ENCODE measurements at regions not wholly inside any gene's neighbourhood (a gene's known extent, or its start where the extent isn't known, plus 50 kb on each side); places are given as distances from the start of the nearest gene placed in this dataset.

DNA sequence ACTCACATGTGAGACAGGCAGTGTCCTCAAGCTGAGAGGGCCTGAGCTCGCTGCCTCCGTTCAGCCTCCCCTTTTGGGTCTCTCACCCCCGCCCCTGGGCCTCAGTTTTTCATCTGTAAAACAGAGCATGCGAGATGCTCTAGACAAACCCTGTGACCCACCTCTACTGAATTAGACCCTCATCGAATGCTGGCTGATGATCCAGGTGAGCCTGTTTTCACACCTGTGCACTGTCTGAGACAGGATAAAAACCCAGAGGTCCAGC lies 102.1 kb downstream of the PDGFA start:
- in situ Hi-C loops (cut with HindIII; ENCODE audit: low pct_ligation_motif_present, low sequenced_read_pairs), result no loop called here
- H3K4me3 ChIP-seq (ENCODE audit: low read depth, low read length), result no peak overlapping the region
- DNase-seq, result no peak
- no peak overlapping the region for H3K27ac ChIP-seq
- no peaks in the 10 kb centered on the region for H3K27me3 ChIP-seq (replicated peaks)
- TF ChIP-seq, protein P1, sequence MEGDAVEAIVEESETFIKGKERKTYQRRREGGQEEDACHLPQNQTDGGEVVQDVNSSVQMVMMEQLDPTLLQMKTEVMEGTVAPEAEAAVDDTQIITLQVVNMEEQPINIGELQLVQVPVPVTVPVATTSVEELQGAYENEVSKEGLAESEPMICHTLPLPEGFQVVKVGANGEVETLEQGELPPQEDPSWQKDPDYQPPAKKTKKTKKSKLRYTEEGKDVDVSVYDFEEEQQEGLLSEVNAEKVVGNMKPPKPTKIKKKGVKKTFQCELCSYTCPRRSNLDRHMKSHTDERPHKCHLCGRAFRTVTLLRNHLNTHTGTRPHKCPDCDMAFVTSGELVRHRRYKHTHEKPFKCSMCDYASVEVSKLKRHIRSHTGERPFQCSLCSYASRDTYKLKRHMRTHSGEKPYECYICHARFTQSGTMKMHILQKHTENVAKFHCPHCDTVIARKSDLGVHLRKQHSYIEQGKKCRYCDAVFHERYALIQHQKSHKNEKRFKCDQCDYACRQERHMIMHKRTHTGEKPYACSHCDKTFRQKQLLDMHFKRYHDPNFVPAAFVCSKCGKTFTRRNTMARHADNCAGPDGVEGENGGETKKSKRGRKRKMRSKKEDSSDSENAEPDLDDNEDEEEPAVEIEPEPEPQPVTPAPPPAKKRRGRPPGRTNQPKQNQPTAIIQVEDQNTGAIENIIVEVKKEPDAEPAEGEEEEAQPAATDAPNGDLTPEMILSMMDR (IDR thresholded peaks at IDR 0.05; ENCODE audit: low read depth, low read length, missing control alignments), result no peak
- no peaks in the 10 kb centered on the region for H3K36me3 ChIP-seq (replicated peaks)

DNA sequence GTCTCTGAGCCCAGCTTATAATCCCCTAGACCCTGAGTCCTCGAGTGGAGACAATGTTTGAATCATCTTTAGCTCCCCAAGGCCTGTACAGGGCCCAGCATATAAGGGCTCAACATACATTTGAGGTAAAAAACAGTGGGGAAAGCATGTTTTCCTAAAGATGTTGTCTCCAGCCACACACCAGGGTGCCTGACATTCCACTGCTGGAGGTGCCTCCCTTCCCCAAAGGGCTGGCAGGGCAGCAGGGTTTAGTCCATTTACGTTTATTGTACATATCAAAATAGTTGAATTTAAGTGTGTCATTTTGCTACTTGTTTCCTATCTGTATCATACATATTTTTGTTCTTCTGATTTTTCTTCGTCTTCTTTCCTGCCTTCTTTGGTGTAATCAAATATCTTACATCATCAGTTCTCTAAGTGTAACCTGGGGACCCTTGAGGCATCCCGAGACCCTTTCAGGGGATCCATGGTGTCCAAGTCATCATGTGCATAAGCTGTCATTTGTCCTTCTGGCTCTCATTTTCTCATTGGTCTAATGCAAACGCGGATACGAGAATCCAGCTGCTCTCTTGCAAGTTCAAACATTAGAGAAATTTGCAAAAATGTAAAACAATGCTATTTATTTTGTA lies 101.6 kb downstream of the PDGFA start:
- Histone ChIP-seq H3K36me3 (replicated peaks) (no peaks in the 10 kb centered on the region), H3K4me3 (ENCODE audit: low read depth, low read length) (no peak overlapping the region), H3K27ac (no peak overlapping the region), H3K27me3 (replicated peaks) (no peaks in the 10 kb centered on the region)
- in situ Hi-C loops (cut with HindIII; ENCODE audit: low pct_ligation_motif_present, low sequenced_read_pairs), result no loop called here
- TF ChIP-seq, protein P1 (IDR thresholded peaks at IDR 0.05; ENCODE audit: low read depth, low read length, missing control alignments), result no peak
- no peak for DNase-seq

DNA sequence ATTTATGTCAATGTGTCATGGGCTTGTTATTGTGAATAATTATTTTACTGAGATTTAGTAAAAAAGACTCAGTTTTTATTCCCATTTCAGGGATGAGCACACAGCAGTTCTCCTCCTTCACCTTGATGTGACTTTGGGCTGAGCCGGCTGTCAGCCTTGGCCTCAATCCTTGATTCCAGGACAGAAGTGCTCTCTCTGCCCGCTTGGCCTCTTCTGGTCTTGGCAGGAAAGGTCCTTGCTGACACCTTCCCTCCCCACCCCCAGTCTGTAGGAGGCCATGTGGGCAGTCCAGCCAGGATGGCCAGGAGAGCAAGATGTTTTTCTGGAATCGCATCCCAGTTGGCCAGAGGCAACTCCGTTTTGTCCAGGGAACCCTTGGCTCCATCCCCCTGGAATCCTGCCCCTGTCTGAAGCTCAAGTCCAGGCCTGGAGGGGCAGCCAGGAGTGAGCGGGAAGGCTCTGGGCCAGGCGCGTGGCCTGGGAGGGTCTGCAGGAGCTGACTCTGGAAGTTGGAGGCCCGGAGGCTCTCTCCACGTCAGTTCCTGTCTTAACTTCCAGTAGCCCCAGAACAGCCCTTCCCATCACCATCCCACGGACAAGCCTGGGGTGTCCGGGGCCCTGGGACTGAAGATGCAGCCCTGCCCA lies 100.9 kb downstream of the PDGFA start:
- H3K4me3 ChIP-seq (ENCODE audit: low read depth, low read length), result no peak overlapping the region
- no peak overlapping the region for H3K27ac ChIP-seq
- no peak for DNase-seq
- in situ Hi-C loops (cut with HindIII; ENCODE audit: low pct_ligation_motif_present, low sequenced_read_pairs), result no loop called here
- no peaks in the 10 kb centered on the region for H3K36me3 ChIP-seq (replicated peaks)
- TF ChIP-seq, protein P1 (IDR thresholded peaks at IDR 0.05; ENCODE audit: low read depth, low read length, missing control alignments), result no peak
- H3K27me3 ChIP-seq (replicated peaks), result no peaks in the 10 kb centered on the region

DNA sequence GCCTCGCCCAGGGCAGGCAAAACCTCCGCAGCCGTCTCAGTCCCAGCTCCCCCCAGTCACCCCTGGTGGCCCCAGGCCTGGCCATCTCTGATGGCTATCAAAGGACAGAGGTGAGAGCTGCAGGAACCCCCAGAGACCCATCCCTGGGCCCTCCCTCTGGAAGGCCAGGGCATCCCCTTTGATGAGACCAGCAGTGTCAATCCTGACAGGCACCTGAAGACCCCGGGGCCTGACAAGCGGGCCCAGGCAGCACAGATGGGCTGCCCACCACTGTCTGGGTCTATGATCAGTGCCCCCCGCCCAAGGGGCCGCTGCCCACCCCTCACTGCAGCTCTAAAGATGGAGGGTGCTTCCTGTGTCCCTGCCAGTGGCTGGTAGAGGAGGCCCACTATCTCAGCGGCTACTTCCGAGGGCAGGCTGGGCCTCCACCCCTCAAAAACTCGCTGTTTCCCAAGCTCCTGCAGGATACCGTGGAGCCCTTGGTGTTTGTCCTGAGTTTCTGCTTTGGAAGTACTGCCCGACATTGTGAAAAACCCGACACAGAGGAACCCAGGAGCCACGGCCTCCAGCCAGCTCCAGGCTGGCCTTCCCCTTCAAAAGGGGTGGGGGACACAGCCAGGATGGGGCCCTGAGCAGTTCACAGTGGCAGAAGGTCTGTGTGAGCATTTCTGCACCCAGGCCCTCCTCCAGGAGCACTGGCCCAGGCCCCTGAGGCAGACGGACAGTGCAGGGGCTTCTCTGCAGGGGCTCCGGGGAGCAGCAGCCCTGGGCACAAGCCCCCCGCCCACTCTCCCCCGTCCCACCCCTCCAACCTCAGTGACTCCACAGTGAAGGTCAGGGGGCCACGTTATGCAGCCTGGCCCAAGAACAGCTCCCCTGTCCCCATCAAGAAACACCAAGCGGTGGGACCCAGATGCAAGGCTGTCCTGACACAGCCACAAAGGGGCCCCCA lies 99.2 kb downstream of the PDGFA start:
- in situ Hi-C loops (cut with HindIII; ENCODE audit: low pct_ligation_motif_present, low sequenced_read_pairs), result no loop called here
- no peak overlapping the region for H3K27ac ChIP-seq
- peaks cover 3% of the 10 kb centered on the region for H3K27me3 ChIP-seq (replicated peaks)
- no peak overlapping the region for H3K4me3 ChIP-seq (ENCODE audit: low read depth, low read length)
- no peak for DNase-seq
- H3K36me3 ChIP-seq (replicated peaks), result no peaks in the 10 kb centered on the region
- TF ChIP-seq, protein P1 (IDR thresholded peaks at IDR 0.05; ENCODE audit: low read depth, low read length, missing control alignments), result no peak

DNA sequence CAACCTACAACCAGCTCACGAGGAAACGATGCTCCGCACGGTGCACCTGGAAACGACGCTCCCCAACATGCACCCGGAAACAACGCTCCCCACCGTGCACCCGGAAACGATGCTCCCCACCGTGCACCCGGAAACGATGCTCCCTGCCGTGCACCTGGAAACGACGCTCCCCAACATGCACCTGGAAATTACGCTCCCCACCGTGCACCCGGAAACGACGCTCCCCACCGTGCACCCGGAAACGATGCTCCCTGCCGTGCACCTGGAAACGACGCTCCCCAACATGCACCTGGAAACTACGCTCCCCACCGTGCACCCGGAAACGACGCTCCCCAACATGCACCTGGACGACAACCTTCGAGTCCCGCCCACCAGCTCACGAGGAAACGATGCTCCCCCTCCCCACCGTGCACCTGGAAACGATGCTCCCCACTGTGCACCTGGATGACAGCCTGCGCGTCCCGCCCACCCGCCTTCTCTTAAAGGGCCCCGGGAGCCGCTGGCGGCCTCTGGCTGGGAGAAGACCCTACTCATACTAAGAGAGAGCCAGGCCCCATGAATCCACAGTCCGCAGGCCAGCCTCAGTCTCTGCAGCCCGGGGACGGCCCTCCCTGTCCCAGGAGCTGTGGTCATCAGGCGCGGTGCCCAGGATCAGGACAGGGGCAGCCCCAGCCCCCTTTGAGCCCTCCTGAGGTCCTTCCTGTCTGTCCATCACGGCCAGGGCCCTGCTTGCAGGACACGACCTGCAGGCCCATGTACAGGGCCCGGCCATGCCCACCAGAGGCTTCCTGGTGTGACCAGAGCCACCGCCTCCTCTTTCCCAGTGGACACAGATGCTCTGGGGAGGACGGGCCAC lies 98.3 kb downstream of the PDGFA start:
- no peak overlapping the region for H3K27ac ChIP-seq
- no peak overlapping the region for H3K4me3 ChIP-seq (ENCODE audit: low read depth, low read length)
- H3K36me3 ChIP-seq (replicated peaks), result no peaks in the 10 kb centered on the region
- in situ Hi-C loops (cut with HindIII; ENCODE audit: low pct_ligation_motif_present, low sequenced_read_pairs), result no loop called here
- no peak for DNase-seq
- peaks cover 6% of the 10 kb centered on the region for H3K27me3 ChIP-seq (replicated peaks)
- TF ChIP-seq, protein P1 (IDR thresholded peaks at IDR 0.05; ENCODE audit: low read depth, low read length, missing control alignments), result no peak

Data from brain microvascular endothelial cell (primary cell).